ENCODE measurements at regions not wholly inside any gene's neighbourhood (a gene's known extent, or its start where the extent isn't known, plus 50 kb on each side); places are given as distances from the start of the nearest gene placed in this dataset.

- no peak for DNase-seq
- in situ Hi-C loops (cut with HindIII; ENCODE audit: low pct_ligation_motif_present, low pct_unique_long_range_greater_than_20kb, low sequenced_read_pairs) = no loop called here
These were observed 413.9 kb downstream of the MZT1 start for GRCh38 chr13:72313546-72313945.

- DNase-seq = no peak
- in situ Hi-C loops (cut with HindIII; ENCODE audit: low pct_ligation_motif_present, low pct_unique_long_range_greater_than_20kb, low sequenced_read_pairs) = no loop called here
These were observed 423.3 kb downstream of the MZT1 start for GRCh38 chr13:72303941-72304746.

DNA sequence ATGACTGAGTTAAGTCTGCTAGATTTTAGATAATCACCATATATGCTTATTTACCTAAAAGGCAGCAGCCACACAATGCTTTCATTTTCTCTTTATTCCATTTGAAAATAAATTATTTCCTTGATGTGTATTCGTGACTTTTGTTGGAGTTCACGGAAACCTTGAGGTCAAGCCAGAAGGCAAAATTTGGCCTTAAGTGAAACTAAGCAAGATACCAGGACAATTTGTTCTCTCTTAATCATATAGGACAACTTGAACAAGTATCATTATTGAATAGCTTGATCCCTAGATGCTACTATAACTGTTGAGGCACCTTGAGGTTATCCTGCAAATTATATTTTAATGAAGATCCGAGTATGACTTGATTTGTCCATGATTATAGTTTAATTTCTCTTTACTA is 429.2 kb upstream of the DACH1 start:
- DNase-seq = no peak
- in situ Hi-C loops (cut with HindIII; ENCODE audit: low pct_ligation_motif_present, low pct_unique_long_range_greater_than_20kb, low sequenced_read_pairs) = no loop called here

DNA sequence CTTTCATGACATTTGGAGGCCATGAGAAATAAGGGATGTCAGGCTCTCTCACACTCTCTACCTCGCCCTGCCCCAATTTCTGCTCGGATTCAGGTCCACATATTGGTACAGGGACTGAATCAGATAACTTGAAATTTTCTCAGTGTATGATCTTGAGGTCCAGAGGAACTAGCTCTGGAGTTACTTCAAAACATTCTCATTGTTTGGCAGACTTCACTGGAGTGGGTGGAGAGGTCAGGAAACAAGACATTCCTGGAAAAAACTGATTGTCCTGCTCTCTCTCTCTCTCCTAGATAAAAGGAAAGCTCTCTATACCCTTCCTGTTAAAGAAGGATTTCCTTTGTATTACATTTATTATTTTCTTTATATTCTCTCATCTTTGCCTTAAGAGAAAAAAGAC is 428.1 kb upstream of the DACH1 start:
- DNase-seq = no peak
- in situ Hi-C loops (cut with HindIII; ENCODE audit: low pct_ligation_motif_present, low pct_unique_long_range_greater_than_20kb, low sequenced_read_pairs) = no loop called here

GRCh38 chr13:72293206-72293605 is 426.2 kb upstream of the DACH1 start:
- in situ Hi-C loops (cut with HindIII; ENCODE audit: low pct_ligation_motif_present, low pct_unique_long_range_greater_than_20kb, low sequenced_read_pairs) = no loop called here
- DNase-seq = no peak

GRCh38 chr13:72290962-72291681 is 424.1 kb upstream of the DACH1 start:
- in situ Hi-C loops (cut with HindIII; ENCODE audit: low pct_ligation_motif_present, low pct_unique_long_range_greater_than_20kb, low sequenced_read_pairs) = no loop called here

GRCh38 chr13:72286421-72286820 is 419.4 kb upstream of the DACH1 start:
- in situ Hi-C loops (cut with HindIII; ENCODE audit: low pct_ligation_motif_present, low pct_unique_long_range_greater_than_20kb, low sequenced_read_pairs) = no loop called here
- DNase-seq = no peak

More at GRCh38 chr13:72290962-72291681, 424.1 kb upstream of the DACH1 start:
- DNase-seq = peak; percentile 95

GRCh38 chr13:72284791-72285190 is 417.8 kb upstream of the DACH1 start:
- no peak for DNase-seq
- in situ Hi-C loops (cut with HindIII; ENCODE audit: low pct_ligation_motif_present, low pct_unique_long_range_greater_than_20kb, low sequenced_read_pairs) = no loop called here

DNA sequence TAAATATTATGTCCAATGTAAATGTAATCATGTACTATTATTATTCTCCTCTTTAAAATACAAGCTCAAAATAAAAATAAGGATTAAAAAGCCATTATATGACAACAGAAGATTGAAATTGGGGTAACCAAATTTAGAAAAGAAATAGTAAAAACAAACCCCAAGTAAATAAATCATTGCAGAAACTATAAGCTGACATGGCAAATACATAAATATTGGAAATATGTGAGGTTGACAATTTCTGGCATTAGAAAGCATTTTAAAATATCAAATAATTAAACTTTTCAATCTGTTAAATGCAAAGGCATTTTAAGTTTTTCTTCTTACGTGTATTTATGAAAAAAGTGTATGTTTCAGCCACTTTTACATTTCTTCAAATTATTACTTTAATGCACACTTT is 394.7 kb upstream of the DACH1 start:
- in situ Hi-C loops (cut with HindIII; ENCODE audit: low pct_ligation_motif_present, low pct_unique_long_range_greater_than_20kb, low sequenced_read_pairs) = no loop called here
- DNase-seq = no peak

GRCh38 chr13:72259528-72259927 is 392.5 kb upstream of the DACH1 start:
- no peak for DNase-seq
- in situ Hi-C loops (cut with HindIII; ENCODE audit: low pct_ligation_motif_present, low pct_unique_long_range_greater_than_20kb, low sequenced_read_pairs) = no loop called here

- no peak for DNase-seq
These were observed 391.5 kb upstream of the DACH1 start for GRCh38 chr13:72258340-72258981.

DNA sequence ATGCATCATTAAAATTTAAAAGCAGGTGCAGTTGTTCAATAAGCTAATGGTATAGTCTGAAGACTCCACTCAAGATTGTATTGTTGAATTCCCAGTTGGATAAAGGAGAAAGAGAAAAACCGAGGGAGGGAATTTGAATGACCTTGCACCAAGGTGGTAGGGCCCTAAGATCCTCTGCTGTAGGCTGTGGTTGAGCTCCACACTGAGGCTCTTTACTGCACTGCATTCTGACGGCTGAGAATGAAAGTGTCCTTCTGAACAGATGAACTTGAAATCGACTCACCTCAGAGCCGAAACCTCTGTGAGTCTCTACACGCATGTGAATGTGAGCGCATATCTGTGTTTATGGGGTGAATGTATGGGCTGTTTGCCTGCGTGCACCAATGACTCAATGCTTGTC is 388.9 kb upstream of the DACH1 start:
- in situ Hi-C loops (cut with HindIII; ENCODE audit: low pct_ligation_motif_present, low pct_unique_long_range_greater_than_20kb, low sequenced_read_pairs) = no loop called here
- DNase-seq = peak; percentile 67

More at GRCh38 chr13:72258340-72258981, 391.5 kb upstream of the DACH1 start:
- in situ Hi-C loops (cut with HindIII; ENCODE audit: low pct_ligation_motif_present, low pct_unique_long_range_greater_than_20kb, low sequenced_read_pairs) = no loop called here

GRCh38 chr13:72253754-72254153 is 386.8 kb upstream of the DACH1 start:
- in situ Hi-C loops (cut with HindIII; ENCODE audit: low pct_ligation_motif_present, low pct_unique_long_range_greater_than_20kb, low sequenced_read_pairs) = no loop called here
- no peak for DNase-seq

- DNase-seq = no peak
- in situ Hi-C loops (cut with HindIII; ENCODE audit: low pct_ligation_motif_present, low pct_unique_long_range_greater_than_20kb, low sequenced_read_pairs) = no loop called here
These were observed 379.4 kb upstream of the DACH1 start for GRCh38 chr13:72246396-72246795.

DNA sequence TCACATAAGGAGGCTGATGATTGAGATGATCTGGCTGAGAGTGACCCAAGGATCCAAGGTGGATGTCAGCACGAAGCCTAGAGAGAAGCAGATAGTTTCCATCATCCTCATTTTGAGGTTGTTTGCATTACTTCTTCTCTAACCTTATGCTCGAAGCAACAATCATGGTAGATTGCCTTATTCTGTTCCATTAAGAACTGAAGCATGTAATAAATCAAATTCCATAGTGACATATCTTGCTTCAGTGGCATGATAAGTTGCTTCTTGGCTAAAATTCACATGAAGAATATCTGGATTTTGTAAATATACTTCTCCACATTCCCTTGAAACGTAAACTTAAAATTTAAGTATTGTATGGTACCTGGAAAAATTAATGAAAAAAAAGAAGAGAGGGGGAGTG is 377.8 kb upstream of the DACH1 start:
- DNase-seq = no peak
- in situ Hi-C loops (cut with HindIII; ENCODE audit: low pct_ligation_motif_present, low pct_unique_long_range_greater_than_20kb, low sequenced_read_pairs) = no loop called here

- in situ Hi-C loops (cut with HindIII; ENCODE audit: low pct_ligation_motif_present, low pct_unique_long_range_greater_than_20kb, low sequenced_read_pairs) = no loop called here
- no peak for DNase-seq
These were observed 363.1 kb upstream of the DACH1 start for GRCh38 chr13:72230131-72230530.

GRCh38 chr13:72229067-72229466 is 362.1 kb upstream of the DACH1 start:
- in situ Hi-C loops (cut with HindIII; ENCODE audit: low pct_ligation_motif_present, low pct_unique_long_range_greater_than_20kb, low sequenced_read_pairs) = no loop called here
- no peak for DNase-seq

DNA sequence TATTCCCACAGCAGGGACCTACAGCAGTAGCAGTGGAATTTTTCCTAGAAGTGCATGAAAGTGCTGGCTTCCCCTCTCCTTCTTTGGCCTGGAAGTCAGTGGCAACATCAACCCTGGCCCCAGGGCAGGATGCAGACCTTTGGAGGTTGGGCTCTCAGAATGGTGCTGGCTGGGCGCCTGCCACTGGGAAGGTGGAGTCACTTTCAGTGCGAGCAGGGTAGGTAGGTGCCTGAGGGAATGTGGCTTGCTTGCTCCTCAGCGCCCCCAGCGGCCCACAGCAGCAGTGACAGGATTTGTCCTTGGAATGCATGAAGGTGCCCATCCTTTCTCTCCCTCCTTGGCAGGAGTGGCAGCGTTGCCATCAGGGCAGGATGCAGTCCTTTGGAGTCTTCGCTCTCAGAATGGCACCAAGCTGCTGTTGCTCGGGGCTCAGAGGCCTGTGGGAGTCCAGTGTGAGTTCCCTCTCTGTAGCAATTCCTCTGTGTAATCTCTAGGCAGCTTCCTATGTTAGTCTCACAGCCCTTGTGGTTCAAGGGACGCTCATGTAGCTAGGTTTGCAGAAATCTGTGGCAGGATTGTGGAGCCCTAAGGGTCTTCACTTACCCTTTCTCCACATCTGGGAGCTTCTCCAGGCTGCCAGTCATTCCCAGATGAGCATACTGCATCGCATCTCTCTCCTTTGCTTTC is 354.4 kb upstream of the DACH1 start:
- DNase-seq = peak; percentile 44
- in situ Hi-C loops (cut with HindIII; ENCODE audit: low pct_ligation_motif_present, low pct_unique_long_range_greater_than_20kb, low sequenced_read_pairs) = no loop called here

- in situ Hi-C loops (cut with HindIII; ENCODE audit: low pct_ligation_motif_present, low pct_unique_long_range_greater_than_20kb, low sequenced_read_pairs) = no loop called here
- DNase-seq = no peak
These were observed 352.0 kb upstream of the DACH1 start for GRCh38 chr13:72218966-72219365.
